Gastrocnemius medialis (tissue), 4 donors: ENCODE measurements at regions not wholly inside any gene's neighbourhood (a gene's known extent, or its start where the extent isn't known, plus 50 kb on each side); places are given as distances from the start of the nearest gene placed in this dataset.

Experiments
- ATAC-seq, 2 donors: fragments of 150-250 bp; one replicate each; pipeline ENCODE4 v1.9.1; 2016
- DNase-seq, 2 donors: peaks; one replicate each; pipeline ENCODE4 v3.0.0-alpha.2; 2019
- H3K27ac ChIP-seq, 4 donors: fragments of 200-600 bp; sonication (generic); 1 replicate in 1 of 4; 2 replicates in 3 of 4; pipeline ENCODE4 v1.5.1; 2016 to 2018; ENCODE audit warnings: mild to moderate bottlenecking in 2 of 4, moderate library complexity in 1 of 4
- H3K27me3 ChIP-seq, 3 donors: fragments of 200-600 bp; sonication (generic) in 2 of 3; 1 replicate in 1 of 3; 2 replicates in 2 of 3; pipeline versions ENCODE4 v1.5.1 to v1.6.0; 2016 to 2019; ENCODE audit warnings: mild to moderate bottlenecking in 1 of 3, moderate library complexity in 1 of 3
- H3K36me3 ChIP-seq, 2 donors: fragments of 200-600 bp; sonication (generic) in 1 of 2; one replicate each; pipeline ENCODE4 v1.5.1; 2017 to 2018
- H3K4me1 ChIP-seq, 2 donors: fragments of 200-600 bp; sonication (generic) in 1 of 2; one replicate each; pipeline ENCODE4 v1.5.1; 2016 to 2017; ENCODE audit warnings: mild to moderate bottlenecking in 2 of 2
- H3K4me3 ChIP-seq, 4 donors: fragments of 200-600 bp; sonication (generic) in 3 of 4; 1 replicate in 1 of 4; 2 replicates in 3 of 4; pipeline ENCODE4 v1.5.1; 2016 to 2019; ENCODE audit warnings: mild to moderate bottlenecking in 2 of 4
- H3K9me3 ChIP-seq, 3 donors: fragments of 200-600 bp; sonication (generic) in 2 of 3; 1 replicate in 1 of 3; 2 replicates in 2 of 3; pipeline ENCODE4 v1.5.1; 2016 to 2019
- POLR2A ChIP-seq, 2 donors: fragments of 450-650 bp; IDR thresholded peaks; one replicate each; pipeline ENCODE4 v1.6.1; 2017; ENCODE audit warnings: antibody characterized with exemption in 2 of 2, mild to moderate bottlenecking in 2 of 2, moderate library complexity in 2 of 2
- in situ Hi-C, 4 donors: fragments of 200-750 bp; cut with MboI; loops; one replicate each; pipeline versions ENCODE4 v1.15.0 to v1.8.0; 2017; ENCODE audit warnings: low sequenced_read_pairs in 4 of 4
- intact Hi-C: fragments of 100-400 bp; cut with DNase I; formaldehyde crosslinking; loops from one replicate; pipeline ENCODE4 v1.15.1; 2023; ENCODE audit warnings: low total_unique reads
- TF ChIP-seq, protein P1 (sequence below), 5 experiments: fragments of 450-650 bp in 3 of 5; fragments of 200-600 bp in 2 of 5; sonication (generic) in 2 of 5; IDR thresholded peaks in 4 of 5; conservative IDR thresholded peaks in 1 of 5; 1 replicate in 4 of 5; 2 replicates in 1 of 5; pipeline ENCODE4 v1.5.1; 2016 to 2019; ENCODE audit warnings: antibody characterized with exemption in 5 of 5, mild to moderate bottlenecking in 3 of 5, moderate library complexity in 3 of 5

DNA sequence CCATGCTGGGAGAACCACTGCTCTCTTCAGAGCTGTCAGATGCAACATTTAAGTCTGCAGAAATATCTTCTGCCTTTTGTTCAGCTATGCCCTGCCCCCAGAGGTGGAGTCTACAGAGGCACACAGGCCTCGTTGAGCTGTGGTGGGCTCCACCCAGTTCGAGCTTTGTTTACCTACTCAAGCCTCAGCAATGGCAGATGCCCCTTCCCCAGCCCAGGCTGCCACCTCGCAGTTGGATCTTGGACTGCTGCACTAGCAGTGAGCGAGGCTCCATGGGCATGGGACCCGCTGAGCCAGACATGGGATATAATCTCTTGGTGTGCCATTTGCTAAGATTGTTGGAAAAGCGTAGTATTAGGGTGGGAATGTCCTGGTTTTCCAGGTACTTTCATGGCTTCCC is 229.1 kb upstream of the C11orf87 start:
- no peaks in the 10 kb centered on the region for H3K9me3 ChIP-seq
- no peaks in the 10 kb centered on the region for H3K36me3 ChIP-seq
- TF ChIP-seq, protein P1, sequence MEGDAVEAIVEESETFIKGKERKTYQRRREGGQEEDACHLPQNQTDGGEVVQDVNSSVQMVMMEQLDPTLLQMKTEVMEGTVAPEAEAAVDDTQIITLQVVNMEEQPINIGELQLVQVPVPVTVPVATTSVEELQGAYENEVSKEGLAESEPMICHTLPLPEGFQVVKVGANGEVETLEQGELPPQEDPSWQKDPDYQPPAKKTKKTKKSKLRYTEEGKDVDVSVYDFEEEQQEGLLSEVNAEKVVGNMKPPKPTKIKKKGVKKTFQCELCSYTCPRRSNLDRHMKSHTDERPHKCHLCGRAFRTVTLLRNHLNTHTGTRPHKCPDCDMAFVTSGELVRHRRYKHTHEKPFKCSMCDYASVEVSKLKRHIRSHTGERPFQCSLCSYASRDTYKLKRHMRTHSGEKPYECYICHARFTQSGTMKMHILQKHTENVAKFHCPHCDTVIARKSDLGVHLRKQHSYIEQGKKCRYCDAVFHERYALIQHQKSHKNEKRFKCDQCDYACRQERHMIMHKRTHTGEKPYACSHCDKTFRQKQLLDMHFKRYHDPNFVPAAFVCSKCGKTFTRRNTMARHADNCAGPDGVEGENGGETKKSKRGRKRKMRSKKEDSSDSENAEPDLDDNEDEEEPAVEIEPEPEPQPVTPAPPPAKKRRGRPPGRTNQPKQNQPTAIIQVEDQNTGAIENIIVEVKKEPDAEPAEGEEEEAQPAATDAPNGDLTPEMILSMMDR (IDR thresholded peaks at IDR 0.05 in 4 of 5, conservative IDR thresholded peaks at IDR 0.05 in 1 of 5): no peak
- TF ChIP-seq POLR2A (IDR thresholded peaks at IDR 0.05): no peak
- in situ Hi-C loops: no loop called here
- H3K27ac ChIP-seq: no peak overlapping the region
- intact Hi-C loops: no loop called here
- H3K27me3 ChIP-seq: no peaks in the 10 kb centered on the region
- ATAC-seq (no peak), DNase-seq (no peak)
- no peak overlapping the region for H3K4me3 ChIP-seq
- H3K4me1 ChIP-seq: no peaks in the 10 kb centered on the region

DNA sequence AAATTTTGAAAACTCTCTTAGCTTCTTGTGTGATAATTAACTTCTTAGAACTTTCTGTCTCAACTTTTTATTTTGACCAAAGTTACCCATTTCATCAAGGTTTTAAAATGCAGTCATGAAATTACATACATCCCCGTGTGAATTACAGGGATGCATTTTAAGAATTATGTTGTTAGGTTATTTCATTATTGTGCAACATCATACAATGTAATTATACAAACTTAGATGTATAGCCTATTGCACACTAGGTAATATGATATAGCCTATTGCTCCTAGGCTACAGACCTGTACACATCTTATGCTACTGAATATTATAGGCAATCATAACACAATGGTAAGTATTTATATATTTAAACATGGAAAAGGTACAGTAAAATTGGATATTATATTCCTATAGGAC is 228.1 kb upstream of the C11orf87 start:
- no peak overlapping the region for H3K27ac ChIP-seq
- no peaks in the 10 kb centered on the region for H3K4me1 ChIP-seq
- no peak overlapping the region for H3K4me3 ChIP-seq
- no peaks in the 10 kb centered on the region for H3K36me3 ChIP-seq
- in situ Hi-C loops (no loop called here), intact Hi-C loops (no loop called here)
- ATAC-seq (no peak), DNase-seq (no peak)
- H3K9me3 ChIP-seq: no peaks in the 10 kb centered on the region
- no peaks in the 10 kb centered on the region for H3K27me3 ChIP-seq
- TF ChIP-seq, protein P1 (IDR thresholded peaks at IDR 0.05 in 4 of 5, conservative IDR thresholded peaks at IDR 0.05 in 1 of 5): no peak
- TF ChIP-seq POLR2A (IDR thresholded peaks at IDR 0.05): no peak

DNA sequence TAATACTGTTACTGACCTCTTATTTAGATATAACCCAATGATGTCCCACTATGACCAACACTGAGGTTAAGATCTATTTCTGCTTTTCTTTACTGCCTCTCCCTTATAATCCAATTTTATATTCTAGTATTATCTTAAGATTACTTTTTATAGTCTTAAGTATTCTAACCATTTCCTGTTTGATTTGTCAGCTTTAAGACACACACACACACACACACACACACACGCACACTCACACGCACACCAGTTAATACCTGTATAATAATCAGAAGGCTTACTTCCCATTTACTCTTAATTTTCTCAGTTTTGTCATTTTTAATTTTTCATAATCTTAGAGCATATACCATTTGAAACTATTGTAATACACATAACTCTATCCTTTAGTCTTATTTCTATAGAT is 226.0 kb upstream of the C11orf87 start:
- in situ Hi-C loops: no loop called here
- no peak for ATAC-seq
- Histone ChIP-seq H3K4me3 (no peak overlapping the region), H3K27me3 (no peaks in the 10 kb centered on the region), H3K27ac (no peak overlapping the region), H3K9me3 (no peaks in the 10 kb centered on the region), H3K36me3 (no peaks in the 10 kb centered on the region), H3K4me1 (no peaks in the 10 kb centered on the region)
- no peak for TF ChIP-seq POLR2A (IDR thresholded peaks at IDR 0.05)
- TF ChIP-seq, protein P1 (IDR thresholded peaks at IDR 0.05 in 4 of 5, conservative IDR thresholded peaks at IDR 0.05 in 1 of 5): no peak
- intact Hi-C loops: no loop called here
- DNase-seq: no peak

DNA sequence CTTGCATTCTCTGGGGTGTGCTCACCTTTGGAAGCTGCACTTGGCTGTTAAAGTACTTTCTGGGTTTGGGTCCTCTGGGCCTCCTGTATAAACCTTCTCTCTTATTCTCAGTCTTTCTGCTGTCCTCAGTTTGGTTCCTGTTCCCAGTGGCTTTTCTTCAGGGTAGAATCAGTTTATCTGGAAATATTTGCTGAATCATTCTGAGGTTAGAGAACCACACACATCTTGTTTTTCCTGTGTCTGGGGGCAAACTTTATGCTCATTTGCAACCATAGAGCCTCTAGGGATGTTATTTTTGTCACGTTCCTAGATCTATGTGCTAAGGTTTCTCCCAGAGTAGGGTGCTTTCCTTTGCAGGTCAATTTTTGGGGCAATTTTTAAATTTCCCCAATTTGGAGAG is 224.3 kb upstream of the C11orf87 start:
- no peak for TF ChIP-seq POLR2A (IDR thresholded peaks at IDR 0.05)
- TF ChIP-seq, protein P1 (IDR thresholded peaks at IDR 0.05 in 4 of 5, conservative IDR thresholded peaks at IDR 0.05 in 1 of 5): no peak
- intact Hi-C loops (no loop called here), in situ Hi-C loops (no loop called here)
- no peaks in the 10 kb centered on the region for H3K36me3 ChIP-seq
- no peak overlapping the region for H3K27ac ChIP-seq
- H3K4me1 ChIP-seq: no peaks in the 10 kb centered on the region
- no peaks in the 10 kb centered on the region for H3K27me3 ChIP-seq
- no peak overlapping the region for H3K4me3 ChIP-seq
- ATAC-seq (no peak), DNase-seq (no peak)
- no peaks in the 10 kb centered on the region for H3K9me3 ChIP-seq

DNA sequence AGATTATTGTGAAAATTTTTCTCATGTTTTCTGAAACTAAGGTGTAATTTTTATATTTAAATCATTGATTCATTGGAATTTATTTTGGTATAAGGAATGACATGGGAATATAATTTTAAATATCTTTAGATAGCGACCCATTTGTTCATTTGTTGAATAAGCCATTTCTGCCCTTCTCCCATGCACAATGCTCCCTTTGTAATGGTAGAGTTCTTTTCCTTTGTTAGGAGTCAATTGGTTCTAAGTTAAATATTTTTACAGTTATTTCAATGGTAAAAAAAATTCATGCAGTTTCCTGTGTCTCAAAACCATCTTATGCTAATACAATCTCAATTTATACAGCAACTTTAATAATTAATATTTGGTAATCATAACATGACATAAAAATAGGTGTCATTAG is 218.8 kb upstream of the C11orf87 start:
- no peaks in the 10 kb centered on the region for H3K27me3 ChIP-seq
- no peak overlapping the region for H3K27ac ChIP-seq
- H3K36me3 ChIP-seq: no peaks in the 10 kb centered on the region
- no peak for ATAC-seq
- no peak overlapping the region for H3K4me3 ChIP-seq
- no peaks in the 10 kb centered on the region for H3K4me1 ChIP-seq
- in situ Hi-C loops (no loop called here), intact Hi-C loops (no loop called here)
- DNase-seq: no peak
- TF ChIP-seq POLR2A (IDR thresholded peaks at IDR 0.05): no peak
- TF ChIP-seq, protein P1 (IDR thresholded peaks at IDR 0.05 in 4 of 5, conservative IDR thresholded peaks at IDR 0.05 in 1 of 5): no peak
- no peaks in the 10 kb centered on the region for H3K9me3 ChIP-seq
